ENCODE measurements at regions not wholly inside any gene's neighbourhood (a gene's known extent, or its start where the extent isn't known, plus 50 kb on each side); places are given as distances from the start of the nearest gene placed in this dataset.

DNA sequence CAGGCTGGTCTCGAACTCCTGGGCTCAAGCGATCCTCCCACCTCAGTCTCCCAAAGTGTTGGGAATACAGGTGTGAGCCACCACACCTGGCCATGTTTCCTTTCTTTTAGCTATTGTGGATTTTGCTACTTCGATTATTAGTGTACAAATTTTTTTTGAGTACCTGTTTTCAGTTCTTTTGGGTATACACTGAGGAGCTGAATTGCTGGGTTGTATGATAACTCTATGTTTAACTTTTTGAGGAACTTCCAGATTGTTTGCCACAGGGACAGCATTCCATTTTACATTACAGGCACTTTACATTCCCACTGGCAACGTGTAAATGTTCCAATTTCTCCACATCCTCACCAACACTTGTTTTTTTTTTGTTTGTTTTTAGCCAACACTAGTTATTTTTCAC, 198.1 kb upstream of the TBX3 start:
- no peak for TF ChIP-seq ZFX (IDR thresholded peaks at IDR 0.05)
- TF ChIP-seq, protein P1, sequence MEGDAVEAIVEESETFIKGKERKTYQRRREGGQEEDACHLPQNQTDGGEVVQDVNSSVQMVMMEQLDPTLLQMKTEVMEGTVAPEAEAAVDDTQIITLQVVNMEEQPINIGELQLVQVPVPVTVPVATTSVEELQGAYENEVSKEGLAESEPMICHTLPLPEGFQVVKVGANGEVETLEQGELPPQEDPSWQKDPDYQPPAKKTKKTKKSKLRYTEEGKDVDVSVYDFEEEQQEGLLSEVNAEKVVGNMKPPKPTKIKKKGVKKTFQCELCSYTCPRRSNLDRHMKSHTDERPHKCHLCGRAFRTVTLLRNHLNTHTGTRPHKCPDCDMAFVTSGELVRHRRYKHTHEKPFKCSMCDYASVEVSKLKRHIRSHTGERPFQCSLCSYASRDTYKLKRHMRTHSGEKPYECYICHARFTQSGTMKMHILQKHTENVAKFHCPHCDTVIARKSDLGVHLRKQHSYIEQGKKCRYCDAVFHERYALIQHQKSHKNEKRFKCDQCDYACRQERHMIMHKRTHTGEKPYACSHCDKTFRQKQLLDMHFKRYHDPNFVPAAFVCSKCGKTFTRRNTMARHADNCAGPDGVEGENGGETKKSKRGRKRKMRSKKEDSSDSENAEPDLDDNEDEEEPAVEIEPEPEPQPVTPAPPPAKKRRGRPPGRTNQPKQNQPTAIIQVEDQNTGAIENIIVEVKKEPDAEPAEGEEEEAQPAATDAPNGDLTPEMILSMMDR (conservative IDR thresholded peaks at IDR 0.05): no peak

Data from C4-2B (cell line).